NOMO-1 (cell line): ENCODE measurements at regions not wholly inside any gene's neighbourhood (a gene's known extent, or its start where the extent isn't known, plus 50 kb on each side); places are given as distances from the start of the nearest gene placed in this dataset.
A peak's percentile ranks its signal among the peaks of the same experiment; 100 is the strongest.
"Not testable (repeated sequence)": the region's sequence is repeated elsewhere in the genome, so short reads cannot be mapped to it uniquely, and the experiment has no call there.

Experiments used
- DNase-seq, 2 experiments: peaks; one replicate each; lab custom pipeline; 2025; ENCODE audit not compliant: unreplicated experiment in 2 of 2; lab: John Stamatoyannopoulos, UW

DNA sequence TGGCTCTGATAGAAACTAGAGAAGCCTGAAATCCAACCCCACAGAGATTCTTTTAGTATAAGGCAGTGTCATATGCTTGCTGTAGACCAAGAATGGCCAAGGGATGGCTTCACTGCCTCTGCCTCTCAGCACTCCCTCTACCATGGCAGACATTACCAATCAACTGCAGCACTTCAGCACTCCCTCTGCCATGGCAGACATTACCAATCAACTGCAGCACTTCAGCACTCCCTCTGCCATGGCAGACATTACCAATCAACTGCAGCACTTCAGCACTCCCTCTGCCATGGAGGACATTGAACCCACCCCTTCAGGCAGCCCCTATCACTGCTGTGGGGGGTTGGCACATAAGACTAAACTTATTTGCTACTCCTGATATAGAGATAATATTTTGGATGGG, 287.8 kb downstream of the AACS start:
- not testable (repeated sequence) for DNase-seq

DNA sequence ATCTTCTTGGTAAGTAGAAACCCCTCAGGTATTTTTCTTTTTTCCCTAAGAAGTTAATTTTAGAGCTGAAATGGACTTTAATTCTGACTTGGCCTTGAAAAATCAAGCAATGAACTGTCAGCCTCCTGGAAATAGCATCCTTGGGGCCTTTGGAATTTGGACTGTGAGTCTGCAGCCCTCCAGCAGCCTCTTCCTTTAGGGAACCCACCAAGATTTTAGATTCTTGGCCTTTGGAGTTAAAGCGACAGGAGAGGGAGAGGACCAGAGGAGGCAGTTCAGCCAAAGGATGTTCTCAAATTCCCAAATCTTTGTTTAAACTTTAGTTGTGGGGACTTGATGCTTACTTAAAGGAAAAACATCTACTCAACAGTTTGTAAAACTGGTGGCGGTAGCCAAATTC, 288.6 kb downstream of the AACS start:
- no peak for DNase-seq

DNA sequence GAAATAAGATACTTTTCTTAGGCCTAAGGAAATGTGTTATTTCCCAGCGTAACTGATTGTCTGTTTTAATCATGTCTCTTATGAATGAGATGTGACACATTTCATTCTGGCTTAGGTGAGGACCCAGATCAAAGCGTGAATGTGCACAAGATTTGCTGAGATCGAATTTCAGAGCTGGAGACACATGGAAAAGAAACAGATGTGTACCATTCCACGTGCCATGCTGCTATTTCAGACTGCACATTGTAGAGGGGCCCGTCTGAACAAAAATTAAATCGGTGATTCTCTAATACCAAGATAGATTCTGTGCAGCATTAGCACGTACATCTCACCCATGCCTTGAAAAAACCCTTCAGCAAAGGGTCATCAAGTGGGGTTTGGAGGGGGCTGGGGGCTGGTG, 290.4 kb downstream of the AACS start:
- DNase-seq, result no peak

DNA sequence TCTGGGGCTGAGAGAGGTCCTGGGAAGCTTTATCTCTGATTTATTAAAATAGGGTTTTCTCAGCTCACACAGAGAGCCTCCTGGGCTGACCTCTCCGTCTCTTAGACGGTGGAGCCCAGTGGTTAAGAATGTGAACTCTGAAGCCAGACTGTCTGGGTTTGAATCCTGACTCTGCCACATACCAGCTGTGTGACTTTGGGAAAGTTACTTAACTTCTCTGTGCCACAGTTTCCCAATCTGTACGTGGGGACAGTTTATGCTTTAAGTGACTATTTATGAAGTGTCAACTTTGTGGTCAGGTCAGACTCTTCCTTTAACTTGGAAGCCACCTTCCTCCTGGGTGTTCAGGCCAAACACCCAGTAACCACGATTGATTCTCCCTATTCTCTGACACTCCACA, 290.9 kb downstream of the AACS start:
- DNase-seq, result no peak

DNA sequence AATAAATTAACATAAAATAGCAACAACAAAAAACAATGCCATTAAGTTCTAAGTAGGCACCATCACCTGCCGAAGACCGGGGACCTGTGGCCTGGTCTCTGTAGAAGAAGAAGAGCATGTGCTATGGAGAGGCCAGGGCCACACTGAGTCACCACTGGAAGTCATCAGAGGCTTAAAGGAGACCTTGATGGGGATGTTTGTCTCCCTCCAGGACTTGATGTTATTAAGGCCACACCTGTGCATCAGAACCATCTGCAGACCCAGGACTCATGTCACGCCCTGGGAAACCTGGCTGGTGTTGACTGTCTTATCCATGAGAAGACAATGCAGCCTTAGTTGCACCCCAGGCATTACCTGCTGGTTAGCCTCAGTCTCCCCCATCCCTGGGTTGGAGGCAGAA, 292.3 kb downstream of the AACS start:
- no peak for DNase-seq

DNA sequence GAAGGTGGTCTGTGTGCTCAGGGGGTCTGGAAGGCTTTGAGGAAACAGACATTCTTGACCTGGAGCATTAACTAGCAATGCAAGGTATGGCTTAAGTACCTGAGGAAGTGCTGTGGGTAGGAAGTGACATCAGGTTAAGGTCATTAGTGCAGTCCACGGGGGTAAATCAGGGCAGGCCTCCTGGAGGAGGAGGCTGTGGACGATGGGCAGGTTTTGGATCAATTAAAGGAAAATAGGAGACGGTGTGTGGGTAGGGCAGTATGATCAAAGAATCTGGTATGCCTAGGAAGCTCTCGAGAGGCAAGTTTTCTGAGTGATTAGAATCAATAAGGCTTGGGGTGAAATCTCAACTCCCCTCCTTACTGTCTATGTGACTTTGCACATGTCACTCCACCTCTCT, 295.3 kb downstream of the AACS start:
- DNase-seq, result no peak

DNA sequence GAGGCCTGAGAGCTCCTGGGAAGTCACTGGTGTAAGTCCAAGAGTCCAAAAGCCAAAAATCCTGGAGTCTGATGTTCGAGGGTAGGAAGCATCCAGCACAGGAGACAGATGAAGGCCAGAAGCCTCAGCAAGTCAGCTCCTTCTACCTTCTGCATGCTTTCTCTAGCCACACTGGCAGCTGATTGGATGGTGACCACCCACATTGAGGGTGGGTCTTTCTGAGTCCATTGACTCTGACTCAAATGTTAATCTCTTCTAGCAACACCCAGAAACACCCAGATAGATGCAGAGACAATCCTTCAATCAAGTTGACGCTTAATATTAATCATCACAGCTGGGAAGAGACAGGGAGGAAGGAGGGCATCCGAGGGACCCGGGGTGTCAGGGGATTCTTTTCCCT, 305.8 kb downstream of the AACS start:
- no peak for DNase-seq

DNA sequence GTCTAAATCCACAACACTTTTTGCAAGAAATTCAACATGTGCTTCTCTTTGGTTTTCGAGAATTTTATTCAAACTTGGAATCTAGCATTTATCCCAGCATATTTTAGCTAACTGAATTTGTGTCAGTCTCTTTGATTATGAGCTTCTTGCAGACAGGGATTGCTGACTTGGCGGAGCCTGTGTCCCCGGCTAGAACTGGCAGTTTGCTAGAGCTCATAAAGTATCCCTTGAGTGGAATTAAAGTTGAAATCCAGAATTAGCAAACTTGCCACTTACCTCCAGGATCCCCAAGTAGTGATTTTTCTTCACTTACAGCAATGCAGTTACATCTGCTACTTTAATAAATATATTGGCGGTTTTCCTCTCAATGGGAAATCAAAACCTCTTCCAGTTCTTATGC, 306.9 kb downstream of the AACS start:
- DNase-seq, result no peak

DNA sequence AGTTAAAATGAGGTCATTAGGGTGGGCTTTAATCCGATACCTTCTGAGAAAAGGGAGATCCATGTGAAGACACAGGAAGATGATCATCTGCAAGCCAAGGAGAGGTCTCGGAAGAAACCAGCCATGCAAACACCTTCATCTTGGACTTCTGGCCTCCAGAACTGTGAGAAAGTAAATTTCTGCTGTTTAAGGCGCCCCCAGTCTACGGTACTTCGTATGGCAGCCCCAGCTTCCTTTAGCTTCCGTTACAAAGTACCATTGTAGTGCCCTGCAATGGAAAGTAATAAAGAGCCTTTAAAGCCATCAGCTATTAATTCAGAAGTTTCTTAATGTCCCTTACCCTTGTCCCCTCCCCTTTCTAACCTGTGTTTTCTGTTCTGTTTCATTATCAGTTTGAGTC, 308.1 kb downstream of the AACS start:
- no peak for DNase-seq

DNA sequence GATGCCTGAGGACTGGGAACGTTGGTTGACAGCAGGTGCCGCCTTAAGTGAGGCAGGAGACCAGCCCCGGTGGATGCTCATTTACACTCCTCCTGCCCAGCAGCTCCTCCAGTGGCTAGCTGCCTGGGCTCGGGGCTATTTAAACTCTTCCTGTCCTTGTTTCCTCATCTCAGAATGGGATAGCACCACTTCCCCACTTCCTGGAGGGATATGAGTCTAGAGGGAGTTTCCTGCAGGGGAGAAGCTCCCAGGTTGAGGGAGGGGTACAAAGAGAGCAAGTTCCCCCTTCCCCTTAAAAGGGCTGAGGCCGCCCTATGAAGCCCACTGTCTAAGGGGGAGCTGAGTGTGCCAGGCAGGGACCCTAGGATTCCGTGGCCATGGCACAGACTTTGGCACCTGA, 311.2 kb downstream of the AACS start:
- no peak for DNase-seq

DNA sequence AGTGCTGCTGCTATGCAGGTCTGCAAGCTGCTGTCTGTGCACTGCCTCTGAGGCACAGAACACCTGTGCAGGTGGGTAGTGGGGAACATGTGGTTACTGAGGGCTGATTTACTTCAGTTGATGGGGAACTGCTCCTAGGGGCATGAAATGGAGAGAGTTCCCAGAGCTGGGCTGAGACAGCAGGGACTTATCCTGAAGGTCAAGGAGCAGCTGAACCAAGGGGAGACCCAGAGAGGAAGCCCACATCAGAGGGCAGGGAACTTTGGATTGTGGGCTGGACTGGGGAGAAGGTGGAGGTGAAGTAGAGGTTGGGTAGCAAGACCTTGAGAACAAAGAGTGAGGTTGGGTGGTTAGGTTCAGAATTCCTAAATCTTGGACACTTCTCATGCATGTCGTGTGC, 311.9 kb downstream of the AACS start:
- no peak for DNase-seq

DNA sequence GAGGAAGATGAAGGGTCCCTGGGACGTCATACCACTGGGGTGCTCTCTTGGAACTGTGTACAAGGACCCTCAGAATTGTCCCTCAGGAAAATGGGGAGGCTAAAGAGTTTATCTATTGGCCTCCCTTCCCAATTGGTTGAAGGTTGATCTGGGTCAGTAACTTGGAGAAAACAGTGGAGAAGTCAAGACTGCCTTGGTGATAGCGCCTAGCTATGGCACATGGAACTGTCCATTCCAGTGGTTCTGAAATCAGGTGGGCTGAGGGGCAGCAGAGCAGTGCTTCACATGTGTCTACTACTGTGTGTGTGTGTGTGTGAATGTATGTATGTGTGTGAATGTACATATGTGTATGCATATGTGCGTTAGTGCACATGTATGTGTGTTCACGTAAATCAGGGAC, 316.1 kb downstream of the AACS start:
- DNase-seq, result no peak

DNA sequence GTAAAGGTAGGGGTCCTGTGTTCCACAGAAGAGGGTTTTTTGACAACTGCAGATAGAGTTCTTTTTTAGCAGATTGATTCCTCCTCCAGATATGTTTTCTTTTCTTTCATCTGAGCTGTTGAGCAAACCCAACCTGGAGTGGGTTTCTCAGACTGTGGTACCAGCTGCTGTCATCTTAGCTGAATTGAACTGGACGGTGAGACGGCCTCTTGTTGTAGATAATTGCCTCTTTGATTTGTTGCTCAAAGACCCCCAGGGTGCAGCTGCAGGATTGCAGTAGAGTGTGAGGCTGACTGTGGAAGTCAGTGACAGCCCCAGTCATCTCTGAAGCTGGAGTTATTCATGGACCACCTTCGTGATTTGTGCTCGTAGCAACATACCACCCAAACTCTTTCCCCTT, 317.7 kb downstream of the AACS start:
- no peak for DNase-seq

DNA sequence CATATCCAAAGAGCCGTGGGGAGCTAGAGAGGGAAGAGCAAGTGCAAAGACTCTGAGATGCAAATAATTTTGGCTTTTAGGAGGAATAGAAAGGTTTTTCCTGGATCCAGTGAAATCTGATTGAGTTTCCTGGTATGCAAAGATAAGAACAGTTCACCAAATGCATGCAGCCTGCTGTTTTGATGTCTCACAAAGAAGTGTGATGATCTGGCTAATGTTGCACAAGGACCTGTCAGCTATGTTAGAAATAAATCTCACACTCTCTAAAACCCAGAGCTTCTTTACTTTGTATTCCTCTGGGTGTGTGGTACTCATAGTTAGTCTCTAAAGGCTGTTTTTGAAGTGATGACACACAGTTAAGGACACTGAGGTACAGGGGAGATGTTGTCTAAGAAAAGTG, 321.4 kb downstream of the AACS start:
- no peak for DNase-seq

DNA sequence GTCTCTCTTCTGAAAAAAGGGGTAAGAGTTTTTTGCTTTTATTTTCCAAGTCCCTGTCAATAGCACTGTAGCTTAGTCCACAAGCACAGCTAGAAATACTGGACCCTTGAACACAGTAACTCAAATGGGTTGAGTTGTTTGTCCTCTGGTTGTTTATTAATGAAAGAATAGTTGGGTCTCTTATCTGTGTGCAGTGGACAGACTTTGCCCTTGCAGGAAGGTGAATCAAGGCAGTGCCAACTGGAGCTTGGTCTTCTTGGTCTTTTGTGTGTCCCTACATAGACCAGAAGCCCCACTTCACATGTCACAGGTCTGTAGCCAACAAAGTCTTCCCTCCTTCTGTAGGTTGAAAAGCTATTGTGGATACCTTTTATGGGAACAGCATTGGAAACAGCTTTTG, 322.0 kb downstream of the AACS start:
- DNase-seq, result no peak

DNA sequence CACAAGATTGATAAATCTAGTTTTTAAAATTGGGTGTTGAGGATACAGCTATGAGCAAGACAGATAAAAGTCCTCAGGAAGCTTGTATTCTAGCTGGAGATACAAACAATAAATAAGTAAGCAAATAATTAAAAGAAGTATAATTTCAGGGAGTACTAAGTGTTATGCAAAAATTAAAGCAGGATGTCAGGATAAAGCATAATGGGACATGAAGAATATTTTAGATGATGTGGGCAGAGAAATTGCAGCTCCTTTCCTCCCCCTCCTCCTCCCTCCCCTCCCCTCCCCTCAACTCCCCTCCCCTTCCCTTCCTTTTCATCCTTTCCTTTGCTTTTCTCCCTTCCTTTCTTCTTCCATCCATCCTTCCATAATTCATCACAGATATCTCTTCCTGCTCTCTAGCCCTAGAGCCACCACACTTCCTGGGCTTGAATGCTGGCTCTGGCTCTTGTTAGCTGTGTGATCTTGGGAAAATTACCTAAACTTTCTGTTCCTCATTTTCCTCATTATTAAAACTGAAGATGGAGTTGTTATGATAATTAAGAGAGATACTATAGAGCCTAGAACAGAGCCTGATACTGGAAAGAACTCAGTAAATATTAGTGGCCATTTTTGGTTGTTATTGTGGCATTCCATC, 323.9 kb downstream of the AACS start:
- no peak for DNase-seq

DNA sequence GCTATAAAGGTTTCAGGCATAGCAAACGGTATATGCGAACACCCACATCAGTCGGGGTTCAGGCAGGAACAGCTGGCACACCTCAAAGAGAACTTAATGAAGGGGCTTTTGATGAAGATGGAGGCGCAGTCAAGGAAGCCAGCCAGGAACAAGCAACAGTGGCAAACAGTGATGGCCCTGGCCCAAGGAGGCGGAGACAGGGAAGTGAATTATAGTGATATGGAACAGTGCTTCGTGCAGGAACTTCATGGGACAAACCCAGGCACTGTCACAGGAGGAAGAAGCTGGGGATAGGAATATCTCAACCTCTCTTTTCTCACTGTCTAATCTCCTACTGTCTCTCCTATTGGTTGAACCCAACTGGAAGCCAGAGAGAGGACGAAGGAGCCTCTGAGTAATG, 328.3 kb downstream of the AACS start:
- DNase-seq, result no peak

DNA sequence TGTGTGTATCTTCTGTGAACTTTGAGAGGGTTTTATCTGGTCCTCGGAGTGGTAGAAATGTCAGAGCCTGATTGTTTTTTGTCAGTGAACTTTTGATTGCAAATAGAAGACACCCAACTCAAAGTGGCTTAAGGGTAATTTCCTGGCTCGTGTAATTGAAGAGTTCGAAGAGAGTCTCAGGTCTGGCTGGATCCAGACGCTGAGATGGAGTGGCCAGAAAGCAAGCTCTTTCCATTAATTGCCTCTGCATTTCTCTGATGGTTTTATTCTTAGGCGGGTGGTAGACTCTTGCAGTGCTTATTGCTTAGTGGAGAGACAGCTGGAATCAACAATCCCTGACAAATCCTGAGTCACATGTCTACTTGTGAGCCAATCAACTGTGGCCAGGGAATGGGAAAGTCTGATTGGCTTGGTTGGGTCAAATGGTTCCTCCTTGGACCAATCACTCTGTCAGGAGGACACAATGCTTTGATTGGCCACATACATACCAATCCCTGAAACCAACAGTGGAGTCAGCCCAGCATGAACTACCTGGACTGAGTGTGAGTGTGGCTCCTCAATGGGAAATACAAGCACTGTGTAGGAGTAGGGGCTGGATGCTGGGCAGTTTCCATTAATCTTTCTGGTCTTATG, 330.5 kb downstream of the AACS start:
- DNase-seq, result no peak

DNA sequence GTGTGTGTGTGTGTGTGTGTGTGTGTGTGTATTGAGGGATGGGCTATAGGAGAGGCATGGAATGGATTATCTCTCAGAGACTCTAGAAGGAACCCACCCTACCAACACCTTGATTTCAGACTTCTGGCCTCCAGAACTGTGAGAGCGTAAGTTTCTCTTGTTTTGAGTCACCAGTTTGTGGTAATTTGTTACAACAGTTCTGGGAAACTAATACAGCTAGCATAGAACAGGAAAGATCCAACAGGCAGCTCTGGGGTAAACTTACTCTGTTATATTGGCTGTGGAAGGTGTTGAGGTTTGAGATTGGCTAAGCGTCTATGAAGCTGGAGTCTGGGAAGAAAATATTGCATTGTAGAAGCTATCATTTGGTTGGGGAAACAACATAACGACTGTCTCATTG, 334.3 kb downstream of the AACS start:
- no peak for DNase-seq

DNA sequence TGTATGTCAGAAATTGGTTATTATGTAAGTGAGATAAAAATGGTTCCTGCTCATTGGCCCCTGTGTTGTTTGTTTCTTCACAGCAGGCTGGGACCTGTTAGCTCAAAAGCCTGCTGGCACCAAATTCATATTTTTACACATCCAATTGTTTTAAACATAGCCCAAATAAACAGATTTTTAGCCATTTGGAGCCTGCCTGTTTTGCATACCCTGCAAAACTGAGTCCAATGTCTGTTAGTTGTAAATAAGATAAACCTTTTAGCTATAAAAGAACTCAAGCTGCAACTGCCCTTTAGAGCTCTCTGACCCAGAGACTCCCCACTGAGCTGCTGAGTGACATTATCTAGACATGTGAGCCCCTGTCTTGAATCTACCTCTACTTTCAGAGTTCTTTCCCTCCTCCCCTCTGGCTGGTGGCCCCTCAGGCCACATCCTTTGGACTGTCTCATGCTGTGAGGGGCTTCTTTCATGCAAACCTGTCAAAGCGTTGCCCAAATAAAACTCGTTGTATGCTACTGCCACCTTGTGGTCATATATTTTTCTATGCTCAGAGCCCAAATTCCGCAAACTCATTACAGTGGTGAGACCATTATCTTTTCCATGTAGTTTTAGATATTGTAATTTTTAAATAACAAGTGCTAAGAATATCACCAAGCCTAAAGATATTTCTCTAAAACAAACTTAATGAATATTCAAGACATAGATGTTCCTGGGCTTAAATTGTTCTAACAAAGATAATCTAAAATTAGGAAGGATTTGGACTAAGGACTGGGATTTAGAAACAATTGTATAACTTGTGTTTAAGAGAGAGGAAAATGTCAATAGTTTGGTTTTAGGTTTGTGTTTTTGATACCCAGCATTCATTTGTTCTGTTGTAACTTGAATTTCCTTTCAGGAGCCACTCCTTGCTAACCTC, 337.9 kb downstream of the AACS start:
- DNase-seq, result peak; percentile 17 to 31

DNA sequence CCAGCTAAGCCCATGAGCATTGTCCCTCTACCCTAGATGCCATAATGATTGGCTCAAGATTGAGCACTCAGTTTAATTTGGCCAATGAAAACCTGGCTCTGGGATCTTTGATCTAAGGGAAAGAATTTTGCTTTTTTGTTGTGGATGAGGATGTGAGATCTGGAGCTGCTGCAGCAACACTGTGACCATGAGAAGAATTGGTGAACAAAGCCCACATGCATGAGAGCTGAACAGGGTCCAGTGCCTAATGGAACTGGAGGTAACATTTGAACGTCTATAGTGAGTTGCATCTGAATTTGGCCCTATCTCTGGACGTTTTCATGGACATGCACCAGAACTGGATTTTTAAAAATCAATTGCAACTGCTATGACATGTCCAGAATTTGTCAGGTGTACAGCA, 338.6 kb downstream of the AACS start:
- no peak for DNase-seq

DNA sequence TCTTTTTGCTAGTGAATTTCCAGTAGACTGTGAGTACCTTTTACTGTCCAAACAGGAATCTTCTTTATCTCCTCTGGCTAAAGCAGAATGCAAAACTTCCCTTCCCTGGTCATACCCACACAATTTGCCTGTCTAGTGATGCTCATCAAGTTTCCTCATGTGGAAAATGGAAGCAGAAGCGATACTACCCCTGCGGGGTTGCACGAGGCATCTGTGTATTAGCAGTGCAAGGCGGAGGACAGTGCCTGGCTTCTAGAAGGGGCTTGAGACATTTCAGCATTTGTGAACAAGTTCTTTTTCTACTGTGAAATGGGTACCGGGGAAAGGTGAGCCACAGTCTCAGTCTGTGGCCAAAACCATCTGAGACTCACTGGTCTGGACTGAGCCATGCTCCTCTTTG, 340.9 kb downstream of the AACS start:
- peak in 1 of 2 experiments; percentile 0 for DNase-seq
